ENCODE measurements at regions not wholly inside any gene's neighbourhood (a gene's known extent, or its start where the extent isn't known, plus 50 kb on each side); places are given as distances from the start of the nearest gene placed in this dataset.

GRCh38 chr17:71436479-71436878 is 684.3 kb upstream of the SOX9 start:
- TF ChIP-seq, protein P1, sequence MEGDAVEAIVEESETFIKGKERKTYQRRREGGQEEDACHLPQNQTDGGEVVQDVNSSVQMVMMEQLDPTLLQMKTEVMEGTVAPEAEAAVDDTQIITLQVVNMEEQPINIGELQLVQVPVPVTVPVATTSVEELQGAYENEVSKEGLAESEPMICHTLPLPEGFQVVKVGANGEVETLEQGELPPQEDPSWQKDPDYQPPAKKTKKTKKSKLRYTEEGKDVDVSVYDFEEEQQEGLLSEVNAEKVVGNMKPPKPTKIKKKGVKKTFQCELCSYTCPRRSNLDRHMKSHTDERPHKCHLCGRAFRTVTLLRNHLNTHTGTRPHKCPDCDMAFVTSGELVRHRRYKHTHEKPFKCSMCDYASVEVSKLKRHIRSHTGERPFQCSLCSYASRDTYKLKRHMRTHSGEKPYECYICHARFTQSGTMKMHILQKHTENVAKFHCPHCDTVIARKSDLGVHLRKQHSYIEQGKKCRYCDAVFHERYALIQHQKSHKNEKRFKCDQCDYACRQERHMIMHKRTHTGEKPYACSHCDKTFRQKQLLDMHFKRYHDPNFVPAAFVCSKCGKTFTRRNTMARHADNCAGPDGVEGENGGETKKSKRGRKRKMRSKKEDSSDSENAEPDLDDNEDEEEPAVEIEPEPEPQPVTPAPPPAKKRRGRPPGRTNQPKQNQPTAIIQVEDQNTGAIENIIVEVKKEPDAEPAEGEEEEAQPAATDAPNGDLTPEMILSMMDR (IDR thresholded peaks at IDR 0.05; ENCODE audit: control extremely low read depth in 1 of 3, insufficient read depth in 1 of 3, low read depth in 1 of 3, low read length in 3 of 3): no peak
- TF ChIP-seq JUND (IDR thresholded peaks at IDR 0.05; ENCODE audit: low read length): no peak
- TF ChIP-seq, protein P2, sequence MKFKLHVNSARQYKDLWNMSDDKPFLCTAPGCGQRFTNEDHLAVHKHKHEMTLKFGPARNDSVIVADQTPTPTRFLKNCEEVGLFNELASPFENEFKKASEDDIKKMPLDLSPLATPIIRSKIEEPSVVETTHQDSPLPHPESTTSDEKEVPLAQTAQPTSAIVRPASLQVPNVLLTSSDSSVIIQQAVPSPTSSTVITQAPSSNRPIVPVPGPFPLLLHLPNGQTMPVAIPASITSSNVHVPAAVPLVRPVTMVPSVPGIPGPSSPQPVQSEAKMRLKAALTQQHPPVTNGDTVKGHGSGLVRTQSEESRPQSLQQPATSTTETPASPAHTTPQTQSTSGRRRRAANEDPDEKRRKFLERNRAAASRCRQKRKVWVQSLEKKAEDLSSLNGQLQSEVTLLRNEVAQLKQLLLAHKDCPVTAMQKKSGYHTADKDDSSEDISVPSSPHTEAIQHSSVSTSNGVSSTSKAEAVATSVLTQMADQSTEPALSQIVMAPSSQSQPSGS (IDR thresholded peaks at IDR 0.05; ENCODE audit: low read length): no peak
- no peak for TF ChIP-seq POLR2A (IDR thresholded peaks at IDR 0.05; ENCODE audit: control extremely low read depth in 1 of 2, low read depth in 2 of 2, low read length in 2 of 2)
- no peak for TF ChIP-seq NRF1 (IDR thresholded peaks at IDR 0.05; ENCODE audit: low read depth, low read length)
- no peak for TF ChIP-seq KDM5A (IDR thresholded peaks at IDR 0.05; ENCODE audit: low read length)
